C4-2B (cell line): ENCODE measurements at regions not wholly inside any gene's neighbourhood (a gene's known extent, or its start where the extent isn't known, plus 50 kb on each side); places are given as distances from the start of the nearest gene placed in this dataset.

ENCODE experiments used
- CTCF ChIP-seq: fragments of 450-650 bp; conservative IDR thresholded peaks from 2 replicates; pipeline ENCODE4 v1.5.1; 2017; ENCODE audit warnings: mild to moderate bottlenecking
- ZFX ChIP-seq: fragments of 450-650 bp; IDR thresholded peaks from 2 replicates; pipeline ENCODE4 v1.6.1; 2017

DNA sequence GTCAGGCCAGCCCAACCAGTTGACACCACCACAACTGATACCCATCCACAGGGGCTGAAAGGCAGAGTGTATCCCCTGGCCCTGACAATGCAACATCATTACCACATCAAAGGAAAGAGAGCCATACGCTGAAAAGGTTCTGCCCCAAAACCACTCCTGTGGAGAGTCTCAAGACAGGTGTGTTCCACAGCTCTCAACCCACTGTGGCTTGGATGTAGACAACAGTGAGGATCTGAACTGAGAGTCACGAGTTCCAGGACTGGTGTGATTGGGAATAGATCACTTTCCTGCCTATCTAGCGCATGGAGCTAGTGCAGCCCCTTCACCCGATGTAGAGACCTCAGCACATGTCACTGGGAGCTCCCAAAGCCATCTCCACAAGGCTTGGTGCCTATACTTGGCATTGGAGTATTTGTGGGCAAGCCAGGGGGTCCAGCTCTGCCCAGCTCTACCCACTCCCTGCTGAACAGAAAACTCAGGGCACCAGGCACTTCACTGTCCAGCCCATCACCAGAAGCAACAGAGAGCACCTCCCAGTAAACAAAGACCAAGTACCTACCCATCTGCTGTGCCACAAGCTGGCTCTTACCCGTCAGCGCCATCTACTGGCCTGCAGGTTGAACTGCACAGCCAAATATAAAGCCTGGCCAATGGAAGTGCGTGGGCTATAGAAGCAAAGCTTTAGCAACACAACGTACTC is 579.5 kb downstream of the UQCRFS1 start:
- peak; percentile 99 for TF ChIP-seq CTCF
- no peak for TF ChIP-seq ZFX
